ENCODE measurements at regions not wholly inside any gene's neighbourhood (a gene's known extent, or its start where the extent isn't known, plus 50 kb on each side); places are given as distances from the start of the nearest gene placed in this dataset.

DNA sequence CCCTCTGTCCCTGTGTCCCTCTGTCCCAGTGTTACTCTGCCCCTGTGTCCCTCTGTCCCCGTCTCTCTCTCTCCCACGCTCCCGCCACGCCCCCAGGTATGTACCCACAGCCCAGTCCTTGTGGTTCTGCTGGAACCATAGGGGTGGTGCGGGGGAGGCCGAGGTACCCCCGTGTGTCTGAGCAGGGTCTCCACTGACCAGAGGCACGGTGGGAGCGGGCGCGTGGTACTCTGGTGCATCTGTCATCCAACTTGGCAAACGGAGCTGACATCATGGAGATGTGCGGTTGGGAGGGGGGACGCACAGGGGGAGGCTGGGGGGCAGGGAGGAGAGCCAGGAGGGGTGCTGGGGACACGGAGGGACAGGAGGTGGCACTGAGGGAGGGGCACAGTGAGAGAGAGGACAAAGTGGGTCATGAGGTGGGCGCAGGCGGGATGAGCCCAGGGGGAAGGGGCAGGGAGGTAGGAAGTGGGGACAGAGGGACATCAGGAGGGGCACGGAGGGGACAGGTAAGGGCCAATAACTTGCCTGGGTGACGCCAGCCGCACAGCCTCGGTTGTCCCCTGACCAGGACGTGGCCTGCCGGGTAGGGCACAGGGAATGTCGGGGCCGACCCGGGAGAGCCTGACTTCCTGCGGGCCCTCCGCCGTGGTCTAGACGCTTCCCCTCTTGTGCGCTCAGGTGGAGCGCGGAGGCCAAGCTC lies 163.6 kb upstream of the PDE10A start:
- H3K27ac ChIP-seq (ENCODE audit: extremely low read depth, low read depth, low read length), result no peak overlapping the region
- ChIA-PET CTCF (interaction anchor here (0.6 to 1.1 kb wide), 3 partner anchors 9 to 167 kb away, joined by 3 to 4 read pairs (median 3); no protein-coding TSS in a partner anchor), POLR2A (no interaction called here)
- no peaks in the 10 kb centered on the region for H3K36me3 ChIP-seq (ENCODE audit: control insufficient read depth in 2 of 2, insufficient read depth in 1 of 2, low read length in 2 of 2)
- no peak overlapping the region for H3K4me3 ChIP-seq (ENCODE audit: low read depth, low read length)
- no peaks in the 10 kb centered on the region for H3K9me3 ChIP-seq (ENCODE audit: control insufficient read depth, insufficient read depth, low read depth, low read length)
- TF ChIP-seq ZNF658 (tag by site-specific recombination; IDR thresholded peaks at IDR 0.05), result no peak
- TF ChIP-seq ZNF624 (tag by site-specific recombination; IDR thresholded peaks at IDR 0.05), result no peak
- no peak for TF ChIP-seq ZNF654 (tag by site-specific recombination; IDR thresholded peaks at IDR 0.05; ENCODE audit: low read depth)
- no peak for TF ChIP-seq MYNN (tag by site-specific recombination; IDR thresholded peaks at IDR 0.05; ENCODE audit: borderline replicate concordance)
- no peak for TF ChIP-seq ZNF354C (tag by site-specific recombination; IDR thresholded peaks at IDR 0.05; ENCODE audit: borderline replicate concordance, low read depth)
- TF ChIP-seq ZNF19 (tag by site-specific recombination; IDR thresholded peaks at IDR 0.05; ENCODE audit: low read depth), result no peak
- TF ChIP-seq ZBTB8A (tag by site-specific recombination; IDR thresholded peaks at IDR 0.05), result no peak
- TF ChIP-seq GLI4 (tag by site-specific recombination; IDR thresholded peaks at IDR 0.05), result no peak
- TF ChIP-seq, protein P1, sequence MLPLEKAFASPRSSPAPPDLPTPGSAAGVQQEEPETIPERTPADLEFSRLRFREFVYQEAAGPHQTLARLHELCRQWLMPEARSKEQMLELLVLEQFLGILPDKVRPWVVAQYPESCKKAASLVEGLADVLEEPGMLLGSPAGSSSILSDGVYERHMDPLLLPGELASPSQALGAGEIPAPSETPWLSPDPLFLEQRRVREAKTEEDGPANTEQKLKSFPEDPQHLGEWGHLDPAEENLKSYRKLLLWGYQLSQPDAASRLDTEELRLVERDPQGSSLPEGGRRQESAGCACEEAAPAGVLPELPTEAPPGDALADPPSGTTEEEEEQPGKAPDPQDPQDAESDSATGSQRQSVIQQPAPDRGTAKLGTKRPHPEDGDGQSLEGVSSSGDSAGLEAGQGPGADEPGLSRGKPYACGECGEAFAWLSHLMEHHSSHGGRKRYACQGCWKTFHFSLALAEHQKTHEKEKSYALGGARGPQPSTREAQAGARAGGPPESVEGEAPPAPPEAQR (tag by site-specific recombination; IDR thresholded peaks at IDR 0.05), result no peak
- TF ChIP-seq, protein P2, sequence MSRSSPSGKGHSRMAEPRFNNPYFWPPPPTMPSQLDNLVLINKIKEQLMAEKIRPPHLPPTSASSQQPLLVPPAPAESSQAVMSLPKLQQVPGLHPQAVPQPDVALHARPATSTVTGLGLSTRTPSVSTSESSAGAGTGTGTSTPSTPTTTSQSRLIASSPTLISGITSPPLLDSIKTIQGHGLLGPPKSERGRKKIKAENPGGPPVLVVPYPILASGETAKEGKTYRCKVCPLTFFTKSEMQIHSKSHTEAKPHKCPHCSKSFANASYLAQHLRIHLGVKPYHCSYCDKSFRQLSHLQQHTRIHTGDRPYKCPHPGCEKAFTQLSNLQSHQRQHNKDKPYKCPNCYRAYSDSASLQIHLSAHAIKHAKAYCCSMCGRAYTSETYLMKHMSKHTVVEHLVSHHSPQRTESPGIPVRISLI (tag by site-specific recombination; IDR thresholded peaks at IDR 0.05), result no peak
- TF ChIP-seq GLI2 (tag by site-specific recombination; IDR thresholded peaks at IDR 0.05; ENCODE audit: borderline replicate concordance, low read depth), result no peak
- TF ChIP-seq, protein P3, sequence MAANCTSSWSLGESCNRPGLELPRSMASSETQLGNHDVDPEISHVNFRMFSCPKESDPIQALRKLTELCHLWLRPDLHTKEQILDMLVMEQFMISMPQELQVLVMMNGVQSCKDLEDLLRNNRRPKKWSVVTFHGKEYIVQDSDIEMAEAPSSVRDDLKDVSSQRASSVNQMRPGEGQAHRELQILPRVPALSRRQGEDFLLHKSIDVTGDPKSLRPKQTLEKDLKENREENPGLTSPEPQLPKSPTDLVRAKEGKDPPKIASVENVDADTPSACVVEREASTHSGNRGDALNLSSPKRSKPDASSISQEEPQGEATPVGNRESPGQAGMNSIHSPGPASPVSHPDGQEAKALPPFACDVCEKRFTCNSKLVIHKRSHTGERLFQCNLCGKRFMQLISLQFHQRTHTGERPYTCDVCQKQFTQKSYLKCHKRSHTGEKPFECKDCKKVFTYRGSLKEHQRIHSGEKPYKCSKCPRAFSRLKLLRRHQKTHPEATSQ (tag by site-specific recombination; IDR thresholded peaks at IDR 0.05), result no peak
- no peak for TF ChIP-seq ZFP3 (tag by site-specific recombination; IDR thresholded peaks at IDR 0.05; ENCODE audit: low read depth)
- TF ChIP-seq ZNF426 (tag by site-specific recombination; IDR thresholded peaks at IDR 0.05), result no peak
- TF ChIP-seq, protein P4, sequence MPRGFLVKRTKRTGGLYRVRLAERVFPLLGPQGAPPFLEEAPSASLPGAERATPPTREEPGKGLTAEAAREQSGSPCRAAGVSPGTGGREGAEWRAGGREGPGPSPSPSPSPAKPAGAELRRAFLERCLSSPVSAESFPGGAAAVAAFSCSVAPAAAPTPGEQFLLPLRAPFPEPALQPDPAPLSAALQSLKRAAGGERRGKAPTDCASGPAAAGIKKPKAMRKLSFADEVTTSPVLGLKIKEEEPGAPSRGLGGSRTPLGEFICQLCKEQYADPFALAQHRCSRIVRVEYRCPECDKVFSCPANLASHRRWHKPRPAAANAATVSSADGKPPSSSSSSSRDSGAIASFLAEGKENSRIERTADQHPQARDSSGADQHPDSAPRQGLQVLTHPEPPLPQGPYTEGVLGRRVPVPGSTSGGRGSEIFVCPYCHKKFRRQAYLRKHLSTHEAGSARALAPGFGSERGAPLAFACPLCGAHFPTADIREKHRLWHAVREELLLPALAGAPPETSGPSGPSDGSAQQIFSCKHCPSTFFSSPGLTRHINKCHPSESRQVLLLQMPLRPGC (tag by site-specific recombination; IDR thresholded peaks at IDR 0.05), result no peak
- no peaks in the 10 kb centered on the region for H3K4me1 ChIP-seq (ENCODE audit: control insufficient read depth, insufficient read depth, low read length)

DNA sequence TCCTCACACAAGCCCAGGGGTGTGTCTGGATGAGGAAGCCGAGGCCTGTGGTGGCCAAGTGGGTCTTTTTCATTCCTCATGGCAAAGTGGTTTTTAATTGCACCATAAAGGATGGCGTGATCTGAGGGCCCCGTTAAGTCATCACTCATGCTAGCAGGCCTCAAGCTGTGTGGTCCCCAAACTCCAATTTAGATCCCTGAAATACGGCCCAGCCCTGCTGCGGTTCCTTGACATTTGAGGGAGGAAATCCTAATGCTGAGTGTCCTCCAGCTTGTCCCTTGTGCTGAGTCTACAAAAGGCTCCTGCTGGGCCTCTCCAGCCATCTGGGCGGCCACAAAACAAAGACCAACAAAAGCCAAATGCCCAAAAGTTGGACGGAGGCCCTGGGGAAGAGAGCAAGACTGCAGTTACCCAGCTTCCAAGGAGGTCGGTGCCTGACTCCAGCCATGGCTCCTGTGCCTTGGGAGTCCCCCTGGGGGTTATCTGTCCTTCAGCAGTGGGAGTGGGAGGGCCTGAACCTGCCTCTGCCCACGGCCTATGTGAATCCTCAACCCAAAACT lies 162.3 kb upstream of the PDE10A start:
- H3K36me3 ChIP-seq (ENCODE audit: control insufficient read depth in 2 of 2, insufficient read depth in 1 of 2, low read length in 2 of 2), result no peaks in the 10 kb centered on the region
- H3K4me3 ChIP-seq (ENCODE audit: low read depth, low read length), result no peak overlapping the region
- ChIA-PET CTCF (interaction anchor here (0.6 to 1.1 kb wide), 2 partner anchors 26 to 144 kb away, joined by 3 to 4 read pairs; no protein-coding TSS in a partner anchor), POLR2A (no interaction called here)
- H3K9me3 ChIP-seq (ENCODE audit: control insufficient read depth, insufficient read depth, low read depth, low read length), result no peaks in the 10 kb centered on the region
- H3K27ac ChIP-seq (ENCODE audit: extremely low read depth, low read depth, low read length), result no peak overlapping the region
- peaks cover 2% of the 10 kb centered on the region for H3K4me1 ChIP-seq (ENCODE audit: control insufficient read depth, insufficient read depth, low read length)
- TF ChIP-seq SALL2 (tag by site-specific recombination; IDR thresholded peaks at IDR 0.05; ENCODE audit: borderline replicate concordance) (no peak), SP7 (tag by site-specific recombination; IDR thresholded peaks at IDR 0.05) (0 out of 2 replicates have a peak, but pooled peaks have one; percentile 19)
- TF ChIP-seq, protein P5, sequence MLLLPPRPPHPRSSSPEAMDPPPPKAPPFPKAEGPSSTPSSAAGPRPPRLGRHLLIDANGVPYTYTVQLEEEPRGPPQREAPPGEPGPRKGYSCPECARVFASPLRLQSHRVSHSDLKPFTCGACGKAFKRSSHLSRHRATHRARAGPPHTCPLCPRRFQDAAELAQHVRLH (tag by site-specific recombination; IDR thresholded peaks at IDR 0.05), result no peak

Measured in HEK293 (cell line).